HCT116 (cell line): ENCODE measurements at regions not wholly inside any gene's neighbourhood (a gene's known extent, or its start where the extent isn't known, plus 50 kb on each side); places are given as distances from the start of the nearest gene placed in this dataset.

Source experiments
- CEBPB ChIP-seq: IDR thresholded peaks from 2 replicates; pipeline ENCODE4 v1.6.1; 2012; ENCODE audit warnings: low read depth
- EZH2 ChIP-seq: fragments of 200-600 bp; sonication (generic); IDR thresholded peaks from 2 replicates; pipeline ENCODE4 v1.6.1; 2017; ENCODE audit warnings: antibody characterized with exemption, mixed run types
- EZH2phosphoT487 ChIP-seq: fragments of 200-600 bp; IDR thresholded peaks from 2 replicates; pipeline ENCODE4 v1.6.1; 2018; ENCODE audit warnings: antibody characterized with exemption, borderline replicate concordance
- FOSL1 ChIP-seq: IDR thresholded peaks from 2 replicates; pipeline ENCODE4 v1.6.1; 2012; ENCODE audit warnings: low read depth
- JUND ChIP-seq: IDR thresholded peaks from 2 replicates; pipeline ENCODE4 v1.6.1; 2012
- POLR2A ChIP-seq: IDR thresholded peaks from 2 replicates; pipeline ENCODE4 v1.7.0; 2011; ENCODE audit warnings: borderline replicate concordance; ENCODE audit not compliant: insufficient read depth, insufficient read length; ENCODE audit errors: extremely low read depth
- POLR2AphosphoS5 ChIP-seq: IDR thresholded peaks from 2 replicates; pipeline ENCODE4 v1.6.1; 2011; ENCODE audit warnings: mild to moderate bottlenecking, low read depth, low read length, moderate library complexity
- SRF ChIP-seq: IDR thresholded peaks from 2 replicates; pipeline ENCODE4 v1.6.1; 2012; ENCODE audit warnings: low read depth
- ZFX ChIP-seq: fragments of 450-650 bp; IDR thresholded peaks from 2 replicates; pipeline ENCODE4 v1.6.1; 2017
- ZNF274 ChIP-seq: fragments of 200-500 bp; sonication (Bioruptor generic); IDR thresholded peaks from 2 replicates; pipeline ENCODE4 v1.6.1; 2014; ENCODE audit warnings: mild to moderate bottlenecking, low read depth, low read length, inconsistent platforms
- TF ChIP-seq, protein P1 (sequence below): IDR thresholded peaks from 2 replicates; pipeline ENCODE4 v1.6.1; 2012; ENCODE audit warnings: low read depth
- TF ChIP-seq, protein P2 (sequence below), 3 experiments: fragments of 200-600 bp in 1 of 3; sonication (generic) in 1 of 3; IDR thresholded peaks in 2 of 3; conservative IDR thresholded peaks in 1 of 3; 2 replicates each; pipeline ENCODE4 v1.5.1; 2012 to 2017; ENCODE audit warnings: low read depth in 2 of 3, low read length in 2 of 3, antibody characterized with exemption in 1 of 3, borderline replicate concordance in 1 of 3, control low read depth in 1 of 3, mild to moderate bottlenecking in 1 of 3, mixed read lengths in 1 of 3, mixed run types in 1 of 3, moderate library complexity in 1 of 3; ENCODE audit not compliant: insufficient read depth in 1 of 3

DNA sequence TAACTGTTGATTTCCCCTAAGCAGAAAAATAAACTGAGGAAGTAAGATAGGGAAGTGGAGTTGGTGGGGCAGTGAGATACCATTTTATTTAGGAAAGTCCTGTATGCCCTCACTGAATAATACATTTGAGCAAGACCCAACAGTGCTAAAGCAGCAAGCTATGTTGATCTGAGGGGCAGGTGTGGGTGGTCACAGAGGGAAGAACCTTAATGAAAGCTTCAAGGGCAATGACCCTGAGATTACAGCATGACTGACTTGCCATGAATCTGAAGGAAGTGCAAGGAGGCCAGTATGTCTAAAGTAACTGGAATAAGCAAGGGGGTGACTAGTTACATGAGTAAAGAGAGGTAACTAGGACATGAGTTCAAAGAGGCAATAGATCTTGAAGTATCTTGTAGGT is 159.5 kb downstream of the CD47 start:
- TF ChIP-seq POLR2AphosphoS5 (no peak), POLR2A (no peak), EZH2phosphoT487 (no peak), EZH2 (no peak), ZFX (no peak), FOSL1 (no peak), JUND (no peak), SRF (no peak), CEBPB (no peak), ZNF274 (no peak)
- TF ChIP-seq, protein P1, sequence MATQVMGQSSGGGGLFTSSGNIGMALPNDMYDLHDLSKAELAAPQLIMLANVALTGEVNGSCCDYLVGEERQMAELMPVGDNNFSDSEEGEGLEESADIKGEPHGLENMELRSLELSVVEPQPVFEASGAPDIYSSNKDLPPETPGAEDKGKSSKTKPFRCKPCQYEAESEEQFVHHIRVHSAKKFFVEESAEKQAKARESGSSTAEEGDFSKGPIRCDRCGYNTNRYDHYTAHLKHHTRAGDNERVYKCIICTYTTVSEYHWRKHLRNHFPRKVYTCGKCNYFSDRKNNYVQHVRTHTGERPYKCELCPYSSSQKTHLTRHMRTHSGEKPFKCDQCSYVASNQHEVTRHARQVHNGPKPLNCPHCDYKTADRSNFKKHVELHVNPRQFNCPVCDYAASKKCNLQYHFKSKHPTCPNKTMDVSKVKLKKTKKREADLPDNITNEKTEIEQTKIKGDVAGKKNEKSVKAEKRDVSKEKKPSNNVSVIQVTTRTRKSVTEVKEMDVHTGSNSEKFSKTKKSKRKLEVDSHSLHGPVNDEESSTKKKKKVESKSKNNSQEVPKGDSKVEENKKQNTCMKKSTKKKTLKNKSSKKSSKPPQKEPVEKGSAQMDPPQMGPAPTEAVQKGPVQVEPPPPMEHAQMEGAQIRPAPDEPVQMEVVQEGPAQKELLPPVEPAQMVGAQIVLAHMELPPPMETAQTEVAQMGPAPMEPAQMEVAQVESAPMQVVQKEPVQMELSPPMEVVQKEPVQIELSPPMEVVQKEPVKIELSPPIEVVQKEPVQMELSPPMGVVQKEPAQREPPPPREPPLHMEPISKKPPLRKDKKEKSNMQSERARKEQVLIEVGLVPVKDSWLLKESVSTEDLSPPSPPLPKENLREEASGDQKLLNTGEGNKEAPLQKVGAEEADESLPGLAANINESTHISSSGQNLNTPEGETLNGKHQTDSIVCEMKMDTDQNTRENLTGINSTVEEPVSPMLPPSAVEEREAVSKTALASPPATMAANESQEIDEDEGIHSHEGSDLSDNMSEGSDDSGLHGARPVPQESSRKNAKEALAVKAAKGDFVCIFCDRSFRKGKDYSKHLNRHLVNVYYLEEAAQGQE: no peak
- TF ChIP-seq, protein P2, sequence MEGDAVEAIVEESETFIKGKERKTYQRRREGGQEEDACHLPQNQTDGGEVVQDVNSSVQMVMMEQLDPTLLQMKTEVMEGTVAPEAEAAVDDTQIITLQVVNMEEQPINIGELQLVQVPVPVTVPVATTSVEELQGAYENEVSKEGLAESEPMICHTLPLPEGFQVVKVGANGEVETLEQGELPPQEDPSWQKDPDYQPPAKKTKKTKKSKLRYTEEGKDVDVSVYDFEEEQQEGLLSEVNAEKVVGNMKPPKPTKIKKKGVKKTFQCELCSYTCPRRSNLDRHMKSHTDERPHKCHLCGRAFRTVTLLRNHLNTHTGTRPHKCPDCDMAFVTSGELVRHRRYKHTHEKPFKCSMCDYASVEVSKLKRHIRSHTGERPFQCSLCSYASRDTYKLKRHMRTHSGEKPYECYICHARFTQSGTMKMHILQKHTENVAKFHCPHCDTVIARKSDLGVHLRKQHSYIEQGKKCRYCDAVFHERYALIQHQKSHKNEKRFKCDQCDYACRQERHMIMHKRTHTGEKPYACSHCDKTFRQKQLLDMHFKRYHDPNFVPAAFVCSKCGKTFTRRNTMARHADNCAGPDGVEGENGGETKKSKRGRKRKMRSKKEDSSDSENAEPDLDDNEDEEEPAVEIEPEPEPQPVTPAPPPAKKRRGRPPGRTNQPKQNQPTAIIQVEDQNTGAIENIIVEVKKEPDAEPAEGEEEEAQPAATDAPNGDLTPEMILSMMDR (IDR thresholded peaks at IDR 0.05 in 2 of 3, conservative IDR thresholded peaks at IDR 0.05 in 1 of 3; ENCODE audit: borderline replicate concordance in 1 of 3, insufficient read depth in 1 of 3, low read depth in 2 of 3, low read length in 2 of 3): no peak
